Dedifferentiated amniotic fluid mesenchymal stem cell (primary cell): ENCODE measurements at regions not wholly inside any gene's neighbourhood (a gene's known extent, or its start where the extent isn't known, plus 50 kb on each side); places are given as distances from the start of the nearest gene placed in this dataset.

Experiments used
- DNase-seq: peaks from one replicate; pipeline ENCODE4 v3.0.0-alpha.2; 2016; ENCODE audit errors: extremely low spot score

GRCh38 chr17:79248843-79249493 is 174.3 kb downstream of the ENGASE start:
- no peak for DNase-seq

GRCh38 chr17:79246225-79247190 is 171.9 kb downstream of the ENGASE start:
- DNase-seq = no peak

- no peak for DNase-seq
Measured at GRCh38 chr17:79244665-79245064, 170.0 kb downstream of the ENGASE start.

- DNase-seq = no peak
Measured at GRCh38 chr17:79243996-79244395, 169.4 kb downstream of the ENGASE start.

- no peak for DNase-seq
Measured at GRCh38 chr17:79243603-79243990, 169.0 kb downstream of the ENGASE start.

- DNase-seq = no peak
Measured at GRCh38 chr17:79242873-79243602, 168.4 kb downstream of the ENGASE start.

- DNase-seq = no peak
Measured at GRCh38 chr17:79242393-79242792, 167.8 kb downstream of the ENGASE start.

- DNase-seq = no peak
Measured at GRCh38 chr17:79241616-79242015, 167.0 kb downstream of the ENGASE start.

- DNase-seq = no peak
Measured at GRCh38 chr17:79239205-79239604, 164.6 kb downstream of the ENGASE start.

- DNase-seq = no peak
Measured at GRCh38 chr17:79237448-79238053, 162.9 kb downstream of the ENGASE start.

- no peak for DNase-seq
Measured at GRCh38 chr17:79235808-79236207, 161.2 kb downstream of the ENGASE start.

- no peak for DNase-seq
Measured at GRCh38 chr17:79233916-79234551, 159.4 kb downstream of the ENGASE start.

- DNase-seq = no peak
Measured at GRCh38 chr17:79232957-79233356, 158.3 kb downstream of the ENGASE start.

GRCh38 chr17:79231766-79232287 is 157.2 kb downstream of the ENGASE start:
- DNase-seq = no peak

- DNase-seq = no peak
Measured at GRCh38 chr17:79230576-79230975, 156.0 kb downstream of the ENGASE start.

GRCh38 chr17:79226037-79226436 is 151.4 kb downstream of the ENGASE start:
- no peak for DNase-seq

- DNase-seq = no peak
Measured at GRCh38 chr17:79224903-79225302, 150.3 kb downstream of the ENGASE start.

- no peak for DNase-seq
Measured at GRCh38 chr17:79224476-79224875, 149.9 kb downstream of the ENGASE start.

- DNase-seq = no peak
Measured at GRCh38 chr17:79223953-79224352, 149.3 kb downstream of the ENGASE start.

- no peak for DNase-seq
Measured at GRCh38 chr17:79223471-79223870, 148.8 kb downstream of the ENGASE start.

GRCh38 chr17:79221597-79221996 is 147.0 kb downstream of the ENGASE start:
- DNase-seq = no peak
